KMS-11 (cell line): ENCODE measurements at regions not wholly inside any gene's neighbourhood (a gene's known extent, or its start where the extent isn't known, plus 50 kb on each side); places are given as distances from the start of the nearest gene placed in this dataset.

Experiments used
- H2AFZ ChIP-seq: fragments of 200-600 bp; sonication (generic); 2 replicates; pipeline ENCODE4 v1.6.1; 2016; ENCODE audit warnings: antibody characterized with exemption, mixed run types, low read depth
- H3K27ac ChIP-seq: fragments of 200-600 bp; sonication (generic); 2 replicates; pipeline ENCODE4 v1.6.1; 2016; ENCODE audit warnings: mild to moderate bottlenecking, mixed run types
- H3K27me3 ChIP-seq: fragments of 200-600 bp; sonication (generic); 2 replicates; pipeline ENCODE4 v1.6.1; 2017; ENCODE audit warnings: mild to moderate bottlenecking, low read depth, mixed run types, moderate library complexity; ENCODE audit not compliant: insufficient read depth
- H3K36me3 ChIP-seq: fragments of 200-600 bp; sonication (generic); 2 replicates; pipeline ENCODE4 v1.6.1; 2017; ENCODE audit warnings: mild to moderate bottlenecking, mixed run types; ENCODE audit not compliant: insufficient read depth
- H3K4me1 ChIP-seq: fragments of 200-600 bp; sonication (generic); 2 replicates; pipeline ENCODE4 v1.6.1; 2016; ENCODE audit warnings: mild to moderate bottlenecking, low read depth, mixed run types; ENCODE audit not compliant: poor library complexity, severe bottlenecking
- H3K4me2 ChIP-seq: fragments of 200-600 bp; sonication (generic); 2 replicates; pipeline ENCODE4 v1.7.0; 2016; ENCODE audit warnings: mild to moderate bottlenecking, mixed run types
- H3K4me3 ChIP-seq: fragments of 200-600 bp; sonication (generic); IDR thresholded peaks from 2 replicates; pipeline ENCODE4 v1.6.1; 2017; ENCODE audit warnings: low read depth, low read length, mixed read lengths; ENCODE audit not compliant: insufficient read depth
- H3K79me2 ChIP-seq: fragments of 200-600 bp; sonication (generic); 2 replicates; pipeline ENCODE4 v1.6.1; 2016; ENCODE audit warnings: low read depth, mixed run types; ENCODE audit not compliant: insufficient read depth
- H3K9ac ChIP-seq: fragments of 200-600 bp; sonication (generic); 2 replicates; pipeline ENCODE4 v1.6.1; 2016; ENCODE audit warnings: mild to moderate bottlenecking, mixed run types
- H4K20me1 ChIP-seq: fragments of 200-600 bp; sonication (generic); 2 replicates; pipeline ENCODE4 v1.6.1; 2016; ENCODE audit warnings: mild to moderate bottlenecking, mixed run types; ENCODE audit not compliant: insufficient read depth
- TF ChIP-seq, protein P1 (sequence below): fragments of 200-600 bp; sonication (generic); conservative IDR thresholded peaks from 2 replicates; pipeline ENCODE4 v1.6.1; 2017; ENCODE audit warnings: low read depth, mild to moderate bottlenecking, antibody characterized with exemption, low read length, moderate library complexity, mixed read lengths

DNA sequence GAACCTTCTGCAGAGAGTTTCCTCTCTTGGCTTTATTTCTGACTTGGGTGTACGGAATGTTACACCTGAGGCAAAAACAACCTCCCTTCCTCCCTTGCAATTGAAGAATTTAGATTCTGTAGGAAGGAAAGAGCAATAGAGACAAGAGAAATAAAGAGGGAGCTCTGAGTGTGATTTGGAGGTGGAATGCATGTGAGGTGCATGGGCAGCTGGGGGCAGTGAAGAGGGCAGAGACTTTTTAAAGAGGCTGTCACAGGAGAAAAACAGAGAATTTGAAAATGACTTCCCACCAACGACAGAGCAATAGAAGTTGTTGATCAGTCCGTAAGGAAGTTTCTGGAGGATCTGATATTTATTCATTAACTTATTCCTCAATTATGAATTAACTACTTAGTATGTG lies 172.0 kb upstream of the B3GALT2 start:
- Histone ChIP-seq H3K4me2 (no peak overlapping the region), H3K79me2 (no peaks in the 10 kb centered on the region), H4K20me1 (no peaks in the 10 kb centered on the region), H3K9ac (no peak overlapping the region), H3K27ac (no peak overlapping the region), H2AFZ (no peak overlapping the region), H3K27me3 (no peaks in the 10 kb centered on the region), H3K4me1 (no peaks in the 10 kb centered on the region), H3K36me3 (no peaks in the 10 kb centered on the region), H3K4me3 (no peak overlapping the region)
- TF ChIP-seq, protein P1, sequence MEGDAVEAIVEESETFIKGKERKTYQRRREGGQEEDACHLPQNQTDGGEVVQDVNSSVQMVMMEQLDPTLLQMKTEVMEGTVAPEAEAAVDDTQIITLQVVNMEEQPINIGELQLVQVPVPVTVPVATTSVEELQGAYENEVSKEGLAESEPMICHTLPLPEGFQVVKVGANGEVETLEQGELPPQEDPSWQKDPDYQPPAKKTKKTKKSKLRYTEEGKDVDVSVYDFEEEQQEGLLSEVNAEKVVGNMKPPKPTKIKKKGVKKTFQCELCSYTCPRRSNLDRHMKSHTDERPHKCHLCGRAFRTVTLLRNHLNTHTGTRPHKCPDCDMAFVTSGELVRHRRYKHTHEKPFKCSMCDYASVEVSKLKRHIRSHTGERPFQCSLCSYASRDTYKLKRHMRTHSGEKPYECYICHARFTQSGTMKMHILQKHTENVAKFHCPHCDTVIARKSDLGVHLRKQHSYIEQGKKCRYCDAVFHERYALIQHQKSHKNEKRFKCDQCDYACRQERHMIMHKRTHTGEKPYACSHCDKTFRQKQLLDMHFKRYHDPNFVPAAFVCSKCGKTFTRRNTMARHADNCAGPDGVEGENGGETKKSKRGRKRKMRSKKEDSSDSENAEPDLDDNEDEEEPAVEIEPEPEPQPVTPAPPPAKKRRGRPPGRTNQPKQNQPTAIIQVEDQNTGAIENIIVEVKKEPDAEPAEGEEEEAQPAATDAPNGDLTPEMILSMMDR: no peak

DNA sequence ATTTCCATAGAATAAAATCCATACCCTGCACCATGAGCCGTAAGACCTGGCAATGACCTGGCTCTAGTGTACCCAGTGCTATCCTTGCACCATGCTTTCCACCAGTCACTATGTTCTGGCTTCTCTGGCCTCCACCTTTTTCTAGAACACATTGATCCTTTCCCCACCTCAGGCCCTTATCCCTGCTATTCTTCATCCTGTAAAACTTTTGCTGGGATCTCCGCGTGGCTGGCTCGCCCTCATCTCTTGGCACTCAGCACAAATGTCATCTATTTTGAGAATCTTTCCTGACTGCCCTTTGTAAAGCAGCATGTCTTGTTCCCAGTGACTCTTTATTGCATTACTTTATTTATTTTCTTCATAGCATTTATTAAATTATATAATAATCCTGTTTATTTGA lies 169.8 kb upstream of the B3GALT2 start:
- Histone ChIP-seq H3K4me1 (no peaks in the 10 kb centered on the region), H3K4me2 (no peak overlapping the region), H3K9ac (no peak overlapping the region), H4K20me1 (no peaks in the 10 kb centered on the region), H3K79me2 (no peaks in the 10 kb centered on the region), H3K27ac (no peak overlapping the region), H2AFZ (no peak overlapping the region), H3K36me3 (no peaks in the 10 kb centered on the region), H3K27me3 (no peaks in the 10 kb centered on the region), H3K4me3 (no peak overlapping the region)
- TF ChIP-seq, protein P1: no peak

DNA sequence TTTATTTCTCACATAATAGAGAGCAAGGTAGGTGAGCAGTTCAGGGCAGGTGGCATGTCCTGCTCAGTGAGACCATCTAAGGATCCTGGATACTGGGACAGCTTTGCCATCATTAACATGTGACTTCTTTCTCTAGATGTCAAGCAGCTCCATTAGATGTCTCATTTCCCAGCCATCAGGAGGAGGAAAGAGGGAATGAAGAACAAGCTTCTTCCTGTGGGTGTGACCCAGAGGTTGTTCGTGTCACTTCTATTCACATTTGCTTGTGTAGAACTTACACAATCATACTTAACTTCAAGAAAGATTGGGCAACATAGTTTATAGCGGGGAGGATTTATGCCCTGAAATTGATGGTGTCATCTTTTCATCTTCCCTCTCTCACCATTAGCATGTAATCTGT lies 169.2 kb upstream of the B3GALT2 start:
- Histone ChIP-seq H3K4me1 (no peaks in the 10 kb centered on the region), H4K20me1 (no peaks in the 10 kb centered on the region), H3K27me3 (no peaks in the 10 kb centered on the region), H3K4me3 (no peak overlapping the region), H3K9ac (no peak overlapping the region), H3K4me2 (no peak overlapping the region), H3K36me3 (no peaks in the 10 kb centered on the region), H2AFZ (no peak overlapping the region), H3K79me2 (no peaks in the 10 kb centered on the region), H3K27ac (no peak overlapping the region)
- TF ChIP-seq, protein P1: no peak

DNA sequence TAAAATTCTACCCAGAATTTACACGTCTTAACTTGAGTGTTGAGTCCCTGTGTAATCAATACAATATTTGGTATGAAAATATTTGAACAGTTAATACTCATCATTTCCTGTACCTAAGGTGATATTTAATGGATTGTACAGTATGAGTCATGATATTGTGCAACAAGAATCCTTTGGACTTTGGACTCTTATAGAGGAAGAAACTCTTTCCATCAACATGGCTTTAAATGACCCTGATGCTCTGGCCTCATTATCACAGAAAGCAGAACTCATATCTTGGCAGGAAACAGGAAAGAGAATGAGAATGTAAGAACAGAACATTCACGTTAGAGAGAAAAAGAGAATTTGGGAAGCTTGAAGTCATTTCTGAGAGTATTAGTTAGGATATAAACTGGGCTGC lies 168.8 kb upstream of the B3GALT2 start:
- no peaks in the 10 kb centered on the region for H3K36me3 ChIP-seq
- H4K20me1 ChIP-seq: no peaks in the 10 kb centered on the region
- H3K4me2 ChIP-seq: no peak overlapping the region
- H3K4me1 ChIP-seq: no peaks in the 10 kb centered on the region
- H3K27me3 ChIP-seq: no peaks in the 10 kb centered on the region
- H3K27ac ChIP-seq: no peak overlapping the region
- H3K9ac ChIP-seq: no peak overlapping the region
- no peak overlapping the region for H3K4me3 ChIP-seq
- H3K79me2 ChIP-seq: no peaks in the 10 kb centered on the region
- no peak overlapping the region for H2AFZ ChIP-seq
- TF ChIP-seq, protein P1: no peak
